Body of pancreas (tissue), 4 donors: ENCODE measurements at regions not wholly inside any gene's neighbourhood (a gene's known extent, or its start where the extent isn't known, plus 50 kb on each side); places are given as distances from the start of the nearest gene placed in this dataset.

Experiments
- POLR2A ChIP-seq, 3 donors: fragments of 450-650 bp; IDR thresholded peaks; one replicate each; pipeline ENCODE4 v1.6.1; 2016; ENCODE audit warnings: antibody characterized with exemption in 3 of 3, mild to moderate bottlenecking in 2 of 3
- TF ChIP-seq, protein P1 (sequence below), 7 experiments: fragments of 450-650 bp in 4 of 7; fragments of 200-600 bp in 3 of 7; sonication (generic) in 3 of 7; IDR thresholded peaks; one replicate each; pipeline ENCODE4 v1.5.1; 2016 to 2019; ENCODE audit warnings: antibody characterized with exemption in 7 of 7

DNA sequence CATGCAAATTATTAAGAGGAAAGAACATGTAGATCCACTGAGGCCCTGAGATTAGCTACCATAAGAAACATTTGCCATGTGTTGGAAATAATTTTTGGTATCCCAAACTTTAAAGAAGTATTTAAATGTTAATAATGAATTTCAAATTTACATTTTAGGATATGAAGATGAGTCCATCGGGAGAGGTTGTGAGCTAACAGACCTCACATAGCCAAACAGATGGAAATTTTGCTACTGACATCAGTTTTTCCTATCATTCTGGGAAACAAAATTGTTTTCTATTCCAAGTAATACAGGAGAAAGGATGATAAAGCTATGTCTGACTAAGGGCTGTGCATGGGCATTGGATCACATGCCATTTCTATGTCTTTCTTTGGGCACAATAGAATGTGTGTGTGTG lies 809.6 kb downstream of the TENT5A start:
- no peak for TF ChIP-seq POLR2A (IDR thresholded peaks at IDR 0.05)
- TF ChIP-seq, protein P1, sequence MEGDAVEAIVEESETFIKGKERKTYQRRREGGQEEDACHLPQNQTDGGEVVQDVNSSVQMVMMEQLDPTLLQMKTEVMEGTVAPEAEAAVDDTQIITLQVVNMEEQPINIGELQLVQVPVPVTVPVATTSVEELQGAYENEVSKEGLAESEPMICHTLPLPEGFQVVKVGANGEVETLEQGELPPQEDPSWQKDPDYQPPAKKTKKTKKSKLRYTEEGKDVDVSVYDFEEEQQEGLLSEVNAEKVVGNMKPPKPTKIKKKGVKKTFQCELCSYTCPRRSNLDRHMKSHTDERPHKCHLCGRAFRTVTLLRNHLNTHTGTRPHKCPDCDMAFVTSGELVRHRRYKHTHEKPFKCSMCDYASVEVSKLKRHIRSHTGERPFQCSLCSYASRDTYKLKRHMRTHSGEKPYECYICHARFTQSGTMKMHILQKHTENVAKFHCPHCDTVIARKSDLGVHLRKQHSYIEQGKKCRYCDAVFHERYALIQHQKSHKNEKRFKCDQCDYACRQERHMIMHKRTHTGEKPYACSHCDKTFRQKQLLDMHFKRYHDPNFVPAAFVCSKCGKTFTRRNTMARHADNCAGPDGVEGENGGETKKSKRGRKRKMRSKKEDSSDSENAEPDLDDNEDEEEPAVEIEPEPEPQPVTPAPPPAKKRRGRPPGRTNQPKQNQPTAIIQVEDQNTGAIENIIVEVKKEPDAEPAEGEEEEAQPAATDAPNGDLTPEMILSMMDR (IDR thresholded peaks at IDR 0.05) = no peak
